Right ventricle myocardium superior (tissue), 1 donor: ENCODE measurements at regions not wholly inside any gene's neighbourhood (a gene's known extent, or its start where the extent isn't known, plus 50 kb on each side); places are given as distances from the start of the nearest gene placed in this dataset.

ENCODE experiments used
- ATAC-seq: fragments of 200-7000 bp; cut with Tn5 transposase; one replicate; pipeline ENCODE4 v1.9.1; 2020; ENCODE audit warnings: mild to moderate bottlenecking; ENCODE audit not compliant: poor library complexity
- DNase-seq: peaks from one replicate; pipeline ENCODE4 v3.0.0-alpha.2; 2020
- intact Hi-C: fragments of 100-400 bp; cut with DNase I; formaldehyde crosslinking; loops from one replicate; pipeline ENCODE4 v1.11.2; 2022
- donor health status: DM: no; HTN: yes; CAD: no; lungs with severe emphysema.

DNA sequence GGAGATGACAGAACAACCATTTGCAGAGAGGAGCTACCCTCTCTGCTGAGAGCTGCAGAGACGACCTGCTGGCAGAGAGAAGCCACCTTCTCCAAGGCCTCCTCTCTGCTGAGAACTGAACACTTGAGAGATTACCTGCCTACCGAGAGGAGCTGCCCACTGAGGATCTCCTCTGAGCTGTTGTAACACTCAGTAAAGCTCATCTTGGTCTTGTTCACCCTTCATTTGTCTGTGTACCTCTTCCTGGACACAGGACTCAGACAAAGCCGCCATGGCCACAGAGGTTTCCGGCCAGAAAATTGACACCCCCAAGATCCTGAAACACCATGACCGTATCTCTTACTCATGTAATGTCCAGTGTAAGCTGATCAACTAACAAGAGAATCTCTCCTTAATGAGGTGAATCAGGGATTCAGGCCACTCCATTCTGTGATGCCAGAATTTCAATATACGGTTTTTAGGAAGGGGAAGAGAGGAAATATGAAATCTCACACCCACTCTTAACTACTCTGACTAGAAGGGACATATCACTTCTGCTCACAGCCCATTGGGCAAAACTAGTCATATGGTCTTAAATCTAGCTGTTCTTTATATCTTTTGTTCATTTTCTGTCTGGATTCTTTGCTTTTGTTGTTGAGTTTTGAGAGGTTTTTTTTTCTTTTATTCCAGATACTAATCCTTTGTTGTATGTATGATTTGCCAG, 83.8 kb downstream of the RHOU start:
- intact Hi-C loops = no loop called here
- ATAC-seq (no peak), DNase-seq (no peak)

DNA sequence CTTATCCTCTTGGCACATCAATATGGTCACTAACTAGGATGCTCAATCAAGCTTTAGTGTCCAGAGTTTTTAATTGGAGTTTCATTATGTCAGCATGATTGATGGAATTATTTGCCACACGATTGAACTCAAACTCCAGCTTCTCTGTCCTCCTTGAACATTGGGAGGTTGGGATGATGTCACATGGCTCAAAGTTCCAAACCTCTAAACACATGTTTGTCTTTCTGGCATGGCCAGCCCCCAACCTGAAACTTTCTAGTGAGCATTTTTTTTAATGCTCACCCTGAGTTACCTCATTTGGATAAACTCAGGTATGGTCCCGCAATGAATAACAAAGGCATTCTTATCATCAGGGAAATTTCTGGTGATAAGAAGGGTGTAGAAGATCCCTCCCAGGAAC, 86.0 kb downstream of the RHOU start:
- ATAC-seq = no peak
- DNase-seq = no peak
- intact Hi-C loops = no loop called here

DNA sequence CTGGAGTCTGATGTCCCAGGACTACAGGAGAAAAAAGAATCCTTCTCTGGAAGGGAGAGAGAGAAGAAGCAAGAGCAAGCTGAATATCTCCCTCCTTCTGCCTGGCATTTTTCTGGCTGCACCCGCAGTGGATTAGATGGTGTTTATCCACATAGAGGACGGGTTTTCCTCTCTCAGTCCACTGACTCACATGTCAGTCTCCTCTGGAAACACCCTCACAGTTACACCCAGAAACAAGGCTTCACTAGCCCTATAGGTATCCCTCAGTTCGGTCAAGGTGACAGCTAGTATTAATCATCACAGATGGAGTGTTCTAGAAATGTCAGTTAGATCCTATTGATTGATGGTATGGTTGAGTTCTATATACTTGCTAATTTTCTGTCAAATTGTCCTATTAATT, 87.9 kb downstream of the RHOU start:
- intact Hi-C loops = no loop called here
- DNase-seq (no peak), ATAC-seq (no peak)

DNA sequence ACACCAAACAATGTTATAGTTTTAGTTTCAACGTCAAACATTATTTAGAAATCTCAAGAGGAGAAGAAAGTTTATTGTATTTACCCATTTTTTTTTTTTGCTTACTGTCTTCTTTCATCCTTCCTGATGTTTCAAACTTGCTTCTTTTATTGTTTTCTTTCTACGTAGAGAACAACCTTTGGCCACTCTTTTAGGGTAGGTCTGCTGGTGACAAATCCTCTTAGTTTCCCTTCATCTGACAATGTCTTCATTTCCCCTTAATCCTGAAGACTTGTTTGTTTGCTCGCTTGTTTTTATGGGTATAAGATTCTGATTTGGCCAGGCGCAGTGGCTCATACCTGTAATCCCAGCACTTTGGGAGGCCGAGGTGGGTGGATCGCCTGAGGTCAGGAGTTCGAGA, 89.1 kb downstream of the RHOU start:
- intact Hi-C loops = no loop called here
- DNase-seq = no peak
- no peak for ATAC-seq

DNA sequence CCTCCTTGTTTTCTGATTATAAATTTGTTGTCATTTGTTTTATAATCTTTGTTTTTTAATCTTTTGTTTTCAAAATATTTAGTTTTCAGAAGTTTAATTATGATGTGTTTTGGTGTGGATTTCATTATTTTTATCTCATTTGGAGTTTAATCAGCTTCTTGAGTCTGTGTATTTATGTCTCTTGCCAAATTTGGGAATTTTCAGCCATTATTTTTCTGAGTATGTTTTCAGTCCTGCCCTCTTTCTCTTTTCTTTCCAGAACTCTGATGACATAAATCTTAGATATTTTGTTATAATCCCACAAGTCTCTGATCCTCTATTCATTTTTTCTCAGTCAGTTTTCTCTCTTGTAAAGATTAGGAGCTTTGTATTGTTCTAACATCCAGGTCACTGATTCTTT, 89.8 kb downstream of the RHOU start:
- DNase-seq (no peak), ATAC-seq (no peak)
- intact Hi-C loops = no loop called here

DNA sequence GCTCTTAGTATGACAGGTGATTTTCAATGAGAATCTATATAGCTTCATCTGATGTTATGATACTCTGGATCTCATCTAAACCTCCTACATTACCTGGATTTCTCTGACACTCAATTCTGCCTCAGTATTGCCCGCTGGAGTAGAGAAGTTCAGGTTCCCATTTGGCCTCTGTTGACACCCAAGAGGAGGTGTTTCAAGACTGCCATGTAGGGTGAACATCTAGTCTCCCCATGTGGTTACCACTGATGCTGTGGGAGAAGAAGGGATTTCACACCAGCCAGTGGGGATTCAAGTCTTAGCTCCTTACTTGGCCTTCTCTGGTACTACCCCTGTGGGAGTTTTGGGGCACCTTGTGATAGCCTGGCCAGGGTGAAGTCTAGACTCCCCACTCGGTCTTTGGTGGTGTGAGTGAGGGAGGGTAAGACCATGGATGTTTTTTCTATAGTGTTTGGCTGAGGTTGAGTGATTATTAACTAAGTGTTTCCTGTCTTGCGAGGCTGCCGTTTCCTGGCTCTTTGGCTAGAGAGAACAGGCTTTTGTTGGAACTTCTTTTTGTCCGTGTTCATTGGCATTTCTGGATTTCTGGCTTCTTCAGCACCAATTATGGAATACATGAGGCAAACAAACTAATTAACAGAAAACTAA, 90.7 kb downstream of the RHOU start:
- DNase-seq = no peak
- intact Hi-C loops = no loop called here
- no peak for ATAC-seq

DNA sequence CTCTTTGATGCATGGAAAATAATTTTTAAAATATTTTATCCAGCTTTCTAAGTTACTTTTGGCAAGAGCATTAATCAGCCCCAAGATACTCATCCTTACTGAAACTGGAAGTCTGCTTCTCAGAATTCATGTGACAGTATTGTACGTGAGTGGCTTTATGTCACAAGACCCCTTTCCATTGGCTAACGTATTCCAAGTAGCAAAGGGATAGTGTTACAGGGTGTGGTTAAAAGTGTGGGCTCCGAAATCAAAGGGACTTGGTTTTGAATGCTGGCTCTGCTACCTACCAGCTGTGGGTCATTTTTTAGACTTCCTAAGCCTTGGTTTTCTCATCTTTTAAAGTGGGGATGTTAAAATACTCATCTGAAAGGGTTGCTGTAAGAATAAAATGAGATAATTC, 91.7 kb downstream of the RHOU start:
- ATAC-seq = no peak
- intact Hi-C loops = no loop called here
- no peak for DNase-seq

DNA sequence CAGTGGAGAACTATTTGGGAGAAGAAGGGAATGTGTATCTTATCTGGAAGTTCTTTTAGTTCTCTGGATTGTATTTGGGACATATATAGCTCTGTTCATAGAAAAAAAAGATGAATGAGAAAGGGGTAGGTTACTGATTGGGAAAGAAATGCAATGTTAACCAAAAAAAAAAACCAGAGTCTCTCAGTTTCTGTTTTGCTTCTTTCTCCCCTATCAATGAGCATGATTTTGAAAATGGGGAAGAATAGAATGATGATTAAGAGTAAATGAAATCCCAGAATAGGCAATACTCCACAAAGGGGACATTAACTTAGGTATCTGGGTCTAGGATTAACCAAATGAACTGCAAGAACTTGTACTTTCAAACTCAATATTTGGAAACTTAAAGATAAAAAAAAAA, 92.9 kb downstream of the RHOU start:
- intact Hi-C loops = no loop called here
- ATAC-seq (no peak), DNase-seq (no peak)

DNA sequence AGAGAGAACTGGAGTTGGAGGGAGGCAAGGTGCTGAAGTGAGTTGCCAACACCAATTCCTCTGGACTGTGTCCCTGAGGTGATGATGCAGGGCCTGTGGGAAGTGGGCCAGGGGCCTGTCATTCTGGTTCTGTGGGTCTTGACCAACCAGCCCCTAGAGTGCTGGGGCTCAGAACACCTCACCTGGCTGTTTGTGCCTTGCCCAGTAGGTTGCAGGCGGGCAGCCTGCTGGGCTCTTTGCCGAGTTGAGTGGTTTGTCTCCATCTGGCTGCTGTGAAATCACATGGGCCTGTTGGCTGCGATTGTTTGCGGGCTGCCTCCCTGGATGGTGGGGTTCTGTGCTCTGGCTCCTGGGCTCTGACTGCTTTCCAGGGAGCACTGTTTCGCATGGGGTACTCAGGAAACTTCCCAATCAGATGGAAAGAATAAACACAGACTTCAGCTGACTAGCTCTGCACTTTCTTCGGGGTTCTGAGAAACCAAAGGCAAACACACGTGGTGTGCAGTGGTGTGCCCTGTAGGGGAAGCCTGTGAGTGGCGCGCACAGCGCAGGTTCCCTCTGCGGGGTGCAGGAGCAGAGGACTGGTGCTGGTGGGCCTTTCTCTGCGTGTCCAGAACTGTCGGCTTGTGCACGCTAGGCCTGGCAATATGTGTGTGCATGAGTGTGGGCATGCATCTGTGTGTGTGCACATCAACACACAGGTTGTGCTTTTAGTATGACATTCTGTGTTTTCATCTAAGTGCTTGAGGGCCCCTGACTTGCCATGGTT, 95.1 kb downstream of the RHOU start:
- intact Hi-C loops = no loop called here
- DNase-seq = peak; percentile 63
- ATAC-seq = peak; percentile 93

DNA sequence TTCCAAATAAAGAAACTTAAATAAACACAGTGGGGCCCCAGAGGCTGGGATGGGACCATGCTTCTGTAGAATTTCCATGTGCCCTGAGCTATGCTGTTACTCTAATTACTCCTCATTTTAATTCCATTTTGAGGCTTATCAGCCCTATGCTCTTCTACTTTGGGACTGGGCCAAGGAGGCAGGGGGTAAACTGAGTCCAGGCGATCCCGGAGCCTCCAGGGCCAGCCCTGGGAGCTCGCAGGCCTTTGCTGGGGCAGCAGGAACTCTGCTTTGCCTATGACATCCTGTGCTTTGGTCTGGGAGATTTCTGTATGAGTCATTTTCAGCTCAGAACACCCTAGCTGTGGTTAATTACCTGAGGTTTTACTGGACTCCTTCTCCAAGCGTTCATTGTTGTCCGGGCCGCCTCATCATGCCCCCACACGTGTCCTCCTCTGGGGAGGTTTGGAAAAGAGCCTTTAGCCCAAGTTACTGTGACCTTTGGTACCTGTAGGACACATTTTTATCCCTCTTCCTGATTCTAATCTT, 95.7 kb downstream of the RHOU start:
- DNase-seq = no peak
- intact Hi-C loops = no loop called here
- ATAC-seq = no peak

DNA sequence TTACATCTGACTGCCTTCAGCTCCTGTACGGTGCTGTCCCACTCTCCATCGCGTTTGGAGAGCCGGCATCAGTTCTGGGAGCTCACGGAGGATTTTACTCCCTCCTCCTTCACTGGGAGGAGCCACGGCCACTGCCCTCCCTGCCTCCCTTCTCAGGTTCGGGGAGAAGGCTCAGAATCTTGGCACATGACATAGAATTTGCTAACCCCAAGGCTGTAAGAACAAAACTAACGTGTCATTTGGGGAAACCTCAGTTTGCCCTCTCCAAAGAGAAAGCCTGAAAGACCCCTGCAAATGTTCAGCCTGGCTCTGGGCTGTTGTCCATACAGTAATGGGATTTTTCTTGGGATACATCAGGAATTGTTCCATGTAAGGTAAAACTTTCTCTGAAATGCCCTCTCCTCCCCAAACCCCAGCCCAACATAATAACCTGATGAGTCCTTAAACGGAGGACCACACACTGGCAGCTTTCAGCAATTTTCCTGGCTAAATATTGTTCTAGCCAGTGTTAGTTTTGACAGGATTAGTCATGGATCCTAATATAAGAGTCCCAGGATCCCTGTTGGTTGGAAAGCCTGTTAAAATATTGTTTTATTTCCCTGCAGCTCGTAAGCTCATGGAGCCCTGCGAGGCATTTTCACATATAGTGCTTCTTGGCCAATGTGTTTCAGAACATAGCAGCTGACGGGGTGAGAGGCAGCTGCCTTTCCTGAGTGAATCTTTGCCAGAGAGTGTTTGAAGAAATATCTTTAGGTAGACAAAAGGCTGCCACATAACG, 98.8 kb downstream of the RHOU start:
- no peak for DNase-seq
- ATAC-seq = no peak
- intact Hi-C loops = no loop called here

DNA sequence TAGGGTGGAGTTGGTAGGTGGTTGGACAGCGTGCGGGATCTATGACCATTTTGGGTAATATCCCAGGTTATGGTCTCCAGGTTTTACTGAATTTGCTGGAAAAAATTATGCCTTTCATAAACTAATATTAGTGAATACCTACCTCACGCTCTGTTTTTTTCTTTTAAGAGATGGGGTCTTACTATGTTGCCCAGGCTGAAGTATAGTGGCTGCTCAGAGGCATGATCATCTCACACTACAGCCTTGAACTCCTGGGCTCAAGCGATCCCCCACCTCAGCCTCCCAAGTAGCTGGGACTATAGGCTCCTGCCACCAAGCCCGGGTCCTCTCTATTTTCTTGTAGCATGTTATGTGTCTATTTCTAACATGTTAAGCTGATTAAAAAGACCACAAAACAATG, 100.2 kb downstream of the RHOU start:
- intact Hi-C loops = no loop called here
- no peak for ATAC-seq

DNA sequence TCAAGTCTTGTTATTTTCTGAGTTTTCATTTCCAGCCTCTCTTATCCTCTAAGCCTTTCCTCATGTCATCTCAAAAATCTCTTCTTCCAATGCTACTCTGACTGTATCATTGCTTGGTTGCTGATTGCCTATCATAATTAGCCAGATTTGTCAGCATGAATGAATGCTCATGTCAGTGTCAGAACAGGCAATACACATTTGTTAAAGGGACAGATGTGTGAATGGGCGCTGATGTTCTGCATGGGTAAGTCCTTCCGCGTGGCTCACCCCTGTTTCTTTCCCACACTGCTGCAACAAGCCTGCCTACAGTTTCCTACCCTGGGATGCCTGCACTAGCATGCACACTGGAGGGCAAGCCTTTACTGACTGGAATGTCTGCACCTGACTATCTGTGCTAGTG, 100.6 kb downstream of the RHOU start:
- intact Hi-C loops = no loop called here
- ATAC-seq (no peak), DNase-seq (no peak)

More for the DNA sequence above, 100.2 kb downstream of the RHOU start:
- DNase-seq = no peak

DNA sequence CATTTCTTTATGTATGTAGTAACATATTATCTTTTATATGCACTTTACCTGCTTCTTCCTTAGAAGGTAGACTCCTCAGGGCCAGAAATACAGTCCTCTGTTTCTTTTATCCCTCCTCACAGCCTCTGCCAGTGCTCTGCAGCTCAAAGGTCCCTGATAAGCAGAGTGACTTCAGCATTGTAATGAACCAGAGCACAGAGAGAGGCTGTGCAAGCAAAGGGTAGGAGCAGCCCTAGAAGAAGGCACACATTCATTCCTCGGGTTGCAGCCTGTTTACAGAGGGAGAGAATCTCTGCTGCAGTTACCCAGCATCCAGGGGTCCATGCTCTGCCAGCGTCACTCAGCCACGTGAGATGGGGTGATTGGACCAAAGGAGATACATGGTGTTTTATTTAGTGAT, 101.1 kb downstream of the RHOU start:
- ATAC-seq = no peak
- no peak for DNase-seq
- intact Hi-C loops = no loop called here

DNA sequence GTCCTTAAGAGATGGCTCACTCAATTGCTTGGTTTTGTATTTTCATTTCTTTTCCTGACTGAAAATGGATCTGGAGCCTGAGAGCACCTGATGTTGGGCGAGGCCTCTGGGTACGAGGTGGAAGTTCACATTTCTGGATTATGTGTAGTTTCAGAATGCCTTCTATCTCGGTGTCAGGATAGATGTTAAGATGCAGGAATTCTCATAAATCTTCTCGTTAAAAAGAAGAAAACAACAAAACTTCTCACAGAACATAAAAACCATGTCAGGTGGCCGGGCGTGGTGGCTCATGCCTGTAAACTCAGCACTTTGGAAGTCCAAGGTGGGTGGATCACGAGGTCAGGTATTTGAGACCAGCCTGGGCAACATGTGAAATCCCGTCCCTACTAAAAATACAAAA, 101.8 kb downstream of the RHOU start:
- no peak for DNase-seq
- intact Hi-C loops = no loop called here
- no peak for ATAC-seq

DNA sequence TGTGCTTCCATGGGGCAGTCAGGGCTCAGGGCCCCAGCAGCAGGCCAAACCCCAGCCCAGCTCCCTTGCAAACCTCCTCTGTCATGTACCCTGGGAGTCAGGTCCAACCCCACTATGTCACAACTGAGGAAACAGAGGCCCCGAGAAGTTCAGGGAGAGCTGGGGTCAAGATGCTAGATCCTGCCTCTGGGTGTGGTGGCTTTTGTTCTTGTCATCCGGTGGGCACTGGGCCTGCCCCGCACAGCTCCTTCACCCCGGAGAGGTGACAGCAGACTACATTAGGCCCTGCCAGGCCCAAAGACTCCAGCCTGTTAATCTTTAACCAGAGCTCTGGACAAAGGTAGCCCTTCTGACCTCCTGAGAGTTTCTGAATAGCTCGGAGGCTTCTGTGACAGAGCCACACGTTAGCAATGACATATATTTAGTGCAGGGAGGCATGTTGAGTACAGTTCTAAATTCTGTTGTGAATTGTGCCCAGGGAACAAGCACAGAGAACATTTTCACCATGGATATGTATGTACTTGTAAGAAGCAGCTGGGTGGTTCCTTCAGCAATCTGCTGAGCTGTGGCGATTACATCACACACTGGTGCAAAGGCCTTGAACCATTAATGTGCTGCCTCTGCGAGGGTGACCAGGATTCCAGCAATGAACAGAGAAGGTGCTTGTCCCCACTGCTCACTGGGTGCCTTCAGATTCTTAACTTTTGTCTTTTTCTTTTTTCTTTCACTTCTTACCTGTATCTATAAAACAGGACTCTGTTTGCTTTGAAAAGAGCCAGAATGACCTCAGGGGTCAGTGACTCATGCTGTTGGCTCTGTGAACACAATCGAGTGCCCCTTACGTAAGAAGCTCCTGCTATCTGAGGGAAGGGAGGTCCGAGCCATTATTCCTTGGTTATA, 102.8 kb downstream of the RHOU start:
- ATAC-seq = peak; percentile 85
- intact Hi-C loops = no loop called here
- peak; percentile 51 for DNase-seq

DNA sequence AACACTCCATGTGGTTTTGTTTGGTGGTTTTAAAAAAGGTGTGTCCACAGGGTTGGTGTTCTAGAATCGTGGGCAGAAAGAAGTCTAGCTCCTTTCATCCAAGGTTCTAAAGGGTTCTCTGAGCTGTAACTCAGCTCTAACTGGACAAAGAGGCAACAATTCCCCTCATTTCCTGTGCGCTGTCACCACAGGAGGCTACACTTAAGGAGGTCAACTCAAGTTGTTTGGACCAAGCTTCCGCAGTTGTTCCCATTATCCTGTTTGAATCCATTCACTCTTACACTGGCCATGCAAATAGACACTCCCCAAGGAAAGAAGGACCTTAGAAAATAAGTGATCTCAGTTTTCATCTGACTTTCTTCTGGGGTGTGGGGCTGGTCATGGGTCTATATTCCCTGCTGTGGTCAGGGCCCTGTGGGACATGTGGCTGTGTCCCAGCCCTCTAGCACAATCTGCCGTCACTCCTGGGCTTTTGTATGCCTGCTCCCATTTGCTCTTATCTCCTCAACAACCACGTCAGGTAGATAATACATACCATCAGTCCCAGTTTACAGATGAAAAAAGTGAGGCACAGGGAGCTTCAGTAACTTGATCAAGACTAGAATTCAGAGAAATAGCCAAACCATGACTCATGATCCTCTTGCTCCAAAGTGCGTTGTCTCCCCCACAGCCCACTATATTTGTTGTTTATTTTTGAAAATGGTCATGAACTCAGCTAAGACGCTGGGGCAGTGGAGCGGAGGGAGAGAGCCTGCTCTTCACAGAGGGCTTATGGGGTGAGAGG, 103.6 kb downstream of the RHOU start:
- DNase-seq (no peak), ATAC-seq (no peak)
- intact Hi-C loops = no loop called here
